ENCODE measurements at regions not wholly inside any gene's neighbourhood (a gene's known extent, or its start where the extent isn't known, plus 50 kb on each side); places are given as distances from the start of the nearest gene placed in this dataset.

DNA sequence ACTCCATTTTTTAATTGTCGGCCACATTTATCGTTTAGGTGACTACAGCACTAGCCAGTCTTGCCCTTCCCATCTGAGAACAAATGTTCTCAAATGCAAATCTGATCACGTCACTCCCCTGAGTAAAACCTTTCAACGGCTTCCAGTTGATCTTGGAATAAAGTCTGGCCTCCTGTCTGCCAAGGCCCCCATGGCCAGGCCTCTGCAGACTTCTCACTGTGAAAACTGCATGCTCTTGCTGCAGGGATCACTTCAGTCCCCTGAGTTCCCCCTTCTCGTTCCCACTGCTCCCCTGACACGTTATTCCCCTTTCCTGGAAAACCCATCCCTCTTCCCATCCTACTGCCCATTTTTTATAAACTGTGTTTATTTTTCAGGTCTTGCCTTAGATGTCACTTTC, 124.1 kb upstream of the NEBL start:
- Histone ChIP-seq H3K4me1 (ENCODE audit: control insufficient read depth in 5 of 5, insufficient read depth in 5 of 5, low read length in 5 of 5) (peaks cover 0 to 15% (median 5%) of the 10 kb centered on the region in 5 donors), H3K27ac (ENCODE audit: low read depth in 1 of 2, low read length in 1 of 2) (no peak overlapping the region), H3K9ac (ENCODE audit: insufficient read depth in 1 of 2, low read length in 2 of 2) (no peak overlapping the region), H3K27me3 (ENCODE audit: control insufficient read depth in 3 of 3, insufficient read depth in 3 of 3, low read length in 2 of 3) (no peaks in the 10 kb centered on the region), H3K36me3 (ENCODE audit: control insufficient read depth in 4 of 4, insufficient read depth in 4 of 4, low read length in 4 of 4) (peaks cover 0 to 4% (median 1%) of the 10 kb centered on the region in 4 donors), H3K9me3 (ENCODE audit: control insufficient read depth in 4 of 4, insufficient read depth in 3 of 4, low read length in 3 of 4) (peaks cover 0 to 2% (median 0%) of the 10 kb centered on the region in 4 donors), H3K4me3 (no peak overlapping the region)
- no peak for TF ChIP-seq CTCF (IDR thresholded peaks at IDR 0.05; ENCODE audit: control extremely low read depth, extremely low read depth)
- ATAC-seq (ENCODE audit: insufficient read depth, low FRiP score) (no peak), DNase-seq (no peak)
- 86 to 88% methylated on average over 6 of the region's 6 CpGs for WGBS, 2 donors

DNA sequence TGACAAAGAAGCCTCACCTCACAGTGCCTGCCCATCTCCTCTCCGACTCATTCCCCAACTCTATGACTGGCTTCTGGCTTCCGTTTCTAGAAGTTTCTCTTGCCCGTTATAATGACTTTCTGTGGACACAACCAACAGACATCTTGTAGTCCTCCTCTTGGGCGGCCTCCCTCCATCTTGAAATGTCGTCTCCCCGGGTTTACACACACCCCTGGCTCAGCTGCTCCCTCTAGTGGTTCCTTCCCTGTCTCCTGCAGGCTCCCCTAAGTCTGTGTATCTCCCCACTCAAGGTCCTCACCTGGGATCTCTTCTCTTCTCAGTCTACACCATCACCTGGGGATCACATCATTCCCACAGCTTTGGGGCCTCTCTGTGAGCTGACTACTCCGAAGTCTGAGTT, 123.4 kb upstream of the NEBL start:
- H3K27me3 ChIP-seq (ENCODE audit: control insufficient read depth in 3 of 3, insufficient read depth in 3 of 3, low read length in 2 of 3) = no peaks in the 10 kb centered on the region
- ATAC-seq (ENCODE audit: insufficient read depth, low FRiP score) = no peak

GRCh38 chr10:21019436-21019835, 122.3 kb upstream of the NEBL start:
- TF ChIP-seq CTCF (IDR thresholded peaks at IDR 0.05; ENCODE audit: control extremely low read depth, extremely low read depth) = no peak
- H3K9ac ChIP-seq (ENCODE audit: insufficient read depth in 1 of 2, low read length in 2 of 2) = no peak overlapping the region
- 85 to 88% methylated on average over 6 of the region's 6 CpGs for WGBS, 2 donors

More for the DNA sequence above, 123.4 kb upstream of the NEBL start:
- Histone ChIP-seq H3K36me3 (ENCODE audit: control insufficient read depth in 4 of 4, insufficient read depth in 4 of 4, low read length in 4 of 4) (peaks cover 0 to 4% (median 1%) of the 10 kb centered on the region in 4 donors), H3K27ac (ENCODE audit: low read depth in 1 of 2, low read length in 1 of 2) (no peak overlapping the region), H3K4me1 (ENCODE audit: control insufficient read depth in 5 of 5, insufficient read depth in 5 of 5, low read length in 5 of 5) (peaks cover 0 to 15% (median 5%) of the 10 kb centered on the region in 5 donors), H3K9ac (ENCODE audit: insufficient read depth in 1 of 2, low read length in 2 of 2) (no peak overlapping the region), H3K4me3 (no peak overlapping the region), H3K9me3 (ENCODE audit: control insufficient read depth in 4 of 4, insufficient read depth in 3 of 4, low read length in 3 of 4) (peaks cover 0 to 2% (median 0%) of the 10 kb centered on the region in 4 donors)
- 94 to 95% methylated on average over 7 of the region's 7 CpGs for WGBS, 2 donors
- no peak for DNase-seq
- TF ChIP-seq CTCF (IDR thresholded peaks at IDR 0.05; ENCODE audit: control extremely low read depth, extremely low read depth) = no peak

GRCh38 chr10:21015851-21016250, 118.7 kb upstream of the NEBL start:
- no peaks in the 10 kb centered on the region for H3K4me1 ChIP-seq (ENCODE audit: control insufficient read depth in 5 of 5, insufficient read depth in 5 of 5, low read length in 5 of 5)
- H3K9me3 ChIP-seq (ENCODE audit: control insufficient read depth in 4 of 4, insufficient read depth in 3 of 4, low read length in 3 of 4) = peaks cover 0 to 2% (median 0%) of the 10 kb centered on the region in 4 donors
- H3K9ac ChIP-seq (ENCODE audit: insufficient read depth in 1 of 2, low read length in 2 of 2) = no peak overlapping the region
- H3K27me3 ChIP-seq (ENCODE audit: control insufficient read depth in 3 of 3, insufficient read depth in 3 of 3, low read length in 2 of 3) = no peaks in the 10 kb centered on the region
- peaks cover 0 to 4% (median 1%) of the 10 kb centered on the region in 4 donors for H3K36me3 ChIP-seq (ENCODE audit: control insufficient read depth in 4 of 4, insufficient read depth in 4 of 4, low read length in 4 of 4)
- 41 to 64% methylated on average over 4 of the region's 4 CpGs for whole genome bisulfite sequencing, 2 donors
- ATAC-seq (ENCODE audit: insufficient read depth, low FRiP score) (no peak), DNase-seq (no peak)
- no peak overlapping the region for H3K4me3 ChIP-seq
- no peak for TF ChIP-seq CTCF (IDR thresholded peaks at IDR 0.05; ENCODE audit: control extremely low read depth, extremely low read depth)
- no peak overlapping the region for H3K27ac ChIP-seq (ENCODE audit: low read depth in 1 of 2, low read length in 1 of 2)

More at GRCh38 chr10:21019436-21019835, 122.3 kb upstream of the NEBL start:
- Histone ChIP-seq H3K4me3 (no peak overlapping the region), H3K9me3 (ENCODE audit: control insufficient read depth in 4 of 4, insufficient read depth in 3 of 4, low read length in 3 of 4) (peaks cover 0 to 2% (median 0%) of the 10 kb centered on the region in 4 donors), H3K36me3 (ENCODE audit: control insufficient read depth in 4 of 4, insufficient read depth in 4 of 4, low read length in 4 of 4) (peaks cover 0 to 4% (median 1%) of the 10 kb centered on the region in 4 donors), H3K4me1 (ENCODE audit: control insufficient read depth in 5 of 5, insufficient read depth in 5 of 5, low read length in 5 of 5) (peaks cover 0 to 15% (median 5%) of the 10 kb centered on the region in 5 donors), H3K27me3 (ENCODE audit: control insufficient read depth in 3 of 3, insufficient read depth in 3 of 3, low read length in 2 of 3) (no peaks in the 10 kb centered on the region), H3K27ac (ENCODE audit: low read depth in 1 of 2, low read length in 1 of 2) (no peak overlapping the region)
- ATAC-seq (ENCODE audit: insufficient read depth, low FRiP score) (no peak), DNase-seq (no peak)

Measured in lung (tissue), 11 donors.